ENCODE measurements at regions not wholly inside any gene's neighbourhood (a gene's known extent, or its start where the extent isn't known, plus 50 kb on each side); places are given as distances from the start of the nearest gene placed in this dataset.

- Histone ChIP-seq H3K36me3 (ENCODE audit: control insufficient read depth in 2 of 3, insufficient read depth in 3 of 3, low read length in 3 of 3) (no peaks in the 10 kb centered on the region), H3K27me3 (ENCODE audit: control insufficient read depth, insufficient read depth, low read length) (no peaks in the 10 kb centered on the region), H3K9me3 (ENCODE audit: control insufficient read depth in 2 of 3, insufficient read depth in 1 of 3, low read length in 3 of 3) (no peaks in the 10 kb centered on the region), H3K27ac (ENCODE audit: low read depth in 2 of 2, low read length in 2 of 2) (no peak overlapping the region), H3K9ac (ENCODE audit: low read length in 3 of 3) (no peak overlapping the region), H3K4me1 (ENCODE audit: control insufficient read depth in 2 of 3, insufficient read depth in 2 of 3, low read depth in 1 of 3, low read length in 3 of 3) (no peaks in the 10 kb centered on the region), H3K4me3 (ENCODE audit: low read length in 3 of 3) (no peak overlapping the region)
- DNase-seq, result no peak
- no peak for TF ChIP-seq CTCF (IDR thresholded peaks at IDR 0.05; ENCODE audit: borderline replicate concordance, extremely low read depth, insufficient read depth)
- intact Hi-C loops (cut with DNase I), result no loop called here
- no peak for FAIRE-seq
Measured at GRCh38 chr9:83138422-83139135, 75.6 kb upstream of the RASEF start.

GRCh38 chr9:83133316-83133715 is 70.4 kb upstream of the RASEF start:
- Histone ChIP-seq H3K9me3 (ENCODE audit: control insufficient read depth in 2 of 3, insufficient read depth in 1 of 3, low read length in 3 of 3) (peaks cover 0 to 5% (median 0%) of the 10 kb centered on the region in 3 donors), H3K4me1 (ENCODE audit: control insufficient read depth in 2 of 3, insufficient read depth in 2 of 3, low read depth in 1 of 3, low read length in 3 of 3) (no peaks in the 10 kb centered on the region), H3K27me3 (ENCODE audit: control insufficient read depth, insufficient read depth, low read length) (no peaks in the 10 kb centered on the region), H3K27ac (ENCODE audit: low read depth in 2 of 2, low read length in 2 of 2) (no peak overlapping the region), H3K9ac (ENCODE audit: low read length in 3 of 3) (no peak overlapping the region), H3K4me3 (ENCODE audit: low read length in 3 of 3) (no peak overlapping the region), H3K36me3 (ENCODE audit: control insufficient read depth in 2 of 3, insufficient read depth in 3 of 3, low read length in 3 of 3) (no peaks in the 10 kb centered on the region)
- TF ChIP-seq CTCF (IDR thresholded peaks at IDR 0.05; ENCODE audit: borderline replicate concordance, extremely low read depth, insufficient read depth), result no peak
- FAIRE-seq, result no peak
- intact Hi-C loops (cut with DNase I), result no loop called here
- DNase-seq, result no peak

- Histone ChIP-seq H3K9ac (ENCODE audit: low read length in 3 of 3) (no peak overlapping the region), H3K4me1 (ENCODE audit: control insufficient read depth in 2 of 3, insufficient read depth in 2 of 3, low read depth in 1 of 3, low read length in 3 of 3) (no peaks in the 10 kb centered on the region), H3K27me3 (ENCODE audit: control insufficient read depth, insufficient read depth, low read length) (no peaks in the 10 kb centered on the region), H3K4me3 (ENCODE audit: low read length in 3 of 3) (no peak overlapping the region), H3K27ac (ENCODE audit: low read depth in 2 of 2, low read length in 2 of 2) (no peak overlapping the region), H3K9me3 (ENCODE audit: control insufficient read depth in 2 of 3, insufficient read depth in 1 of 3, low read length in 3 of 3) (peaks cover 0 to 8% (median 0%) of the 10 kb centered on the region in 3 donors), H3K36me3 (ENCODE audit: control insufficient read depth in 2 of 3, insufficient read depth in 3 of 3, low read length in 3 of 3) (no peaks in the 10 kb centered on the region)
- DNase-seq (no peak), FAIRE-seq (no peak)
- intact Hi-C loops (cut with DNase I), result no loop called here
- no peak for TF ChIP-seq CTCF (IDR thresholded peaks at IDR 0.05; ENCODE audit: borderline replicate concordance, extremely low read depth, insufficient read depth)
Measured at GRCh38 chr9:83132768-83133167, 69.8 kb upstream of the RASEF start.

- no peak for TF ChIP-seq CTCF (IDR thresholded peaks at IDR 0.05; ENCODE audit: borderline replicate concordance, extremely low read depth, insufficient read depth)
- no peak for DNase-seq
- no peak overlapping the region for H3K4me3 ChIP-seq (ENCODE audit: low read length in 3 of 3)
- no peak overlapping the region for H3K9ac ChIP-seq (ENCODE audit: low read length in 3 of 3)
- no peak for FAIRE-seq
- H3K27ac ChIP-seq (ENCODE audit: low read depth in 2 of 2, low read length in 2 of 2), result no peak overlapping the region
- intact Hi-C loops (cut with DNase I), result no loop called here
- no peaks in the 10 kb centered on the region for H3K36me3 ChIP-seq (ENCODE audit: control insufficient read depth in 2 of 3, insufficient read depth in 3 of 3, low read length in 3 of 3)
- H3K4me1 ChIP-seq (ENCODE audit: control insufficient read depth in 2 of 3, insufficient read depth in 2 of 3, low read depth in 1 of 3, low read length in 3 of 3), result no peaks in the 10 kb centered on the region
- peaks cover 0 to 8% (median 0%) of the 10 kb centered on the region in 3 donors for H3K9me3 ChIP-seq (ENCODE audit: control insufficient read depth in 2 of 3, insufficient read depth in 1 of 3, low read length in 3 of 3)
- no peaks in the 10 kb centered on the region for H3K27me3 ChIP-seq (ENCODE audit: control insufficient read depth, insufficient read depth, low read length)
Measured at GRCh38 chr9:83130541-83130940, 67.6 kb upstream of the RASEF start.

All from kidney (tissue), 13 donors.